ENCODE measurements at regions not wholly inside any gene's neighbourhood (a gene's known extent, or its start where the extent isn't known, plus 50 kb on each side); places are given as distances from the start of the nearest gene placed in this dataset.

GRCh38 chr5:66242050-66242715, 98.1 kb downstream of the SREK1 start (continued):
- TF ChIP-seq ZBTB49 (CRISPR knock-in tag; IDR thresholded peaks at IDR 0.05; ENCODE audit: borderline replicate concordance) (no peak), ZNF253 (CRISPR knock-in tag; IDR thresholded peaks at IDR 0.05; ENCODE audit: borderline replicate concordance) (no peak), NR2F2 (IDR thresholded peaks at IDR 0.05; ENCODE audit: borderline replicate concordance, low read depth) (no peak), TBX3 (IDR thresholded peaks at IDR 0.05; ENCODE audit: borderline replicate concordance) (no peak), MAFG (CRISPR knock-in tag; IDR thresholded peaks at IDR 0.05) (no peak), ZNF775 (CRISPR knock-in tag; IDR thresholded peaks at IDR 0.05; ENCODE audit: borderline replicate concordance) (no peak), GABPA (IDR thresholded peaks at IDR 0.05; ENCODE audit: low read depth, low read length) (no peak), GABPA (CRISPR knock-in tag; IDR thresholded peaks at IDR 0.05; ENCODE audit: low read depth) (no peak), KLF15 (CRISPR knock-in tag; IDR thresholded peaks at IDR 0.05; ENCODE audit: borderline replicate concordance) (no peak), ZNF605 (CRISPR knock-in tag; IDR thresholded peaks at IDR 0.05) (no peak)

GRCh38 chr5:66246608-66247007, 102.5 kb downstream of the SREK1 start:
- no peak overlapping the region for H2AFZ ChIP-seq (ENCODE audit: low read length)
- POLR2A ChIA-PET: no interaction called here
- no peaks in the 10 kb centered on the region for H3K4me1 ChIP-seq (ENCODE audit: insufficient read depth, low read length)
- no TSS peak for BruUV-seq (replicated peaks)
- CTCF ChIA-PET (ENCODE audit: low intra/inter-chr PET ratio, low total read pairs): no interaction called here
- H4K20me1 ChIP-seq (ENCODE audit: insufficient read depth, low read length): no peaks in the 10 kb centered on the region
- TF ChIP-seq ZNF292 (CRISPR knock-in tag; IDR thresholded peaks at IDR 0.05; ENCODE audit: borderline replicate concordance, low read depth) (no peak), PTBP1 (IDR thresholded peaks at IDR 0.05; ENCODE audit: low read depth, low read length, poor library complexity, severe bottlenecking) (no peak), TERF1 (CRISPR knock-in tag; IDR thresholded peaks at IDR 0.05) (no peak), MATR3 (CRISPR knock-in tag; IDR thresholded peaks at IDR 0.05) (no peak), KLF16 (CRISPR knock-in tag; IDR thresholded peaks at IDR 0.05) (no peak), MLXIP (CRISPR knock-in tag; IDR thresholded peaks at IDR 0.05; ENCODE audit: borderline replicate concordance) (no peak), NFE2L1 (CRISPR knock-in tag; IDR thresholded peaks at IDR 0.05; ENCODE audit: borderline replicate concordance) (no peak)
- no peaks in the 10 kb centered on the region for H3K36me3 ChIP-seq (replicated peaks in 1 of 2; ENCODE audit: control insufficient read depth in 1 of 2, insufficient read depth in 2 of 2, low read length in 2 of 2)
- no peak overlapping the region for H3K4me2 ChIP-seq (ENCODE audit: low read depth, low read length)
- intact Hi-C loops (cut with micrococcal nuclease; ENCODE audit: unreplicated experiment): no loop called here
- no peak overlapping the region for H3K27ac ChIP-seq (ENCODE audit: extremely low read length, insufficient read depth, low read length)
- peaks cover 0 to 11% of the 10 kb centered on the region in 2 experiments; a peak in 2 of 5 replicates for H3K27me3 ChIP-seq (ENCODE audit: control insufficient read depth in 1 of 2, insufficient read depth in 2 of 2, low read length in 2 of 2)
- in situ Hi-C loops (cut with HindIII; ENCODE audit: extremely low pct_ligation_motif_present, low pct_unique_long_range_greater_than_20kb): no loop called here
- ATAC-seq (no peak), DNase-seq (ENCODE audit: low spot score) (no peak), FAIRE-seq (no peak)
- no peak overlapping the region for H3K9ac ChIP-seq (ENCODE audit: insufficient read depth, low read depth, low read length)
- H3K9me3 ChIP-seq (ENCODE audit: low read length): no peaks in the 10 kb centered on the region
- H3K79me2 ChIP-seq (ENCODE audit: insufficient read depth, low read length): no peaks in the 10 kb centered on the region
- 4% methylated on average over 6 of the region's 6 CpGs for WGBS (ENCODE audit: low lambda C conversion rate)
- H3K4me3 ChIP-seq (replicated peaks in 1 of 3; ENCODE audit: insufficient read depth in 1 of 3, low read depth in 2 of 3, low read length in 3 of 3): no peak overlapping the region
